Fibroblast of skin of right biceps (primary cell): ENCODE measurements at regions not wholly inside any gene's neighbourhood (a gene's known extent, or its start where the extent isn't known, plus 50 kb on each side); places are given as distances from the start of the nearest gene placed in this dataset.
"Not testable (repeated sequence)": the region's sequence is repeated elsewhere in the genome, so short reads cannot be mapped to it uniquely, and the experiment has no call there.

Experiments used
- DNase-seq: peaks from one replicate; pipeline ENCODE4 v3.0.0-alpha.2; 2013

DNA sequence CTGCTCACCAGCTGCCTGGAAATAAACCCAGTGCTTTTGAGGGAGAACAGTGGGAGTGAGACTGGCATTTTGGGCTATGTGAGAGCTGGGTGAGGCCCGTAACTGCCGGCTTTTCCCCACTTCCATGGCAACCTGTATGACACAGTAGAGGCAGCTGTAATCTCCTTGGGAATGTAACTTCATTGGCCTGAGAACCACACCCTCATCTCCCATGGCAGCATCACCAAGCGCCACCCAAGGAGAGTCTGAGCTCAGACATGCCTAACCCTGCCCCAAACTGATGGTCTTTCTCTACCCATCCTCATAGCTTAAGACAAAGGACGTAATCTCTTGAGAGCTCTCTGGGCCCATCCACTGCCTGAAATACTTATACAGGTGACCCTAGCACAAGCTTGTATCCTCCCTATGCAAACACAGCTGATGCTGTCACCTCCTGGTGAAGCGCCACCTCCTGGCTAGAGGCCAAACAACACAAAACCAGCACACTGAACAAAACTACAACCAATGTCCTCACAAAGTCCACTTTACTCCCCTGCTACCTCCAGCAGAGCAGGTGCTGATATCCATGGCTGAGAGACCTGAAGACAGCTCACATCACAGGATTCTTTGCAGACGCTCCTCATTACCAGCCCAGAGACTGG, 763.4 kb upstream of the NRXN1 start:
- DNase-seq, result no peak

DNA sequence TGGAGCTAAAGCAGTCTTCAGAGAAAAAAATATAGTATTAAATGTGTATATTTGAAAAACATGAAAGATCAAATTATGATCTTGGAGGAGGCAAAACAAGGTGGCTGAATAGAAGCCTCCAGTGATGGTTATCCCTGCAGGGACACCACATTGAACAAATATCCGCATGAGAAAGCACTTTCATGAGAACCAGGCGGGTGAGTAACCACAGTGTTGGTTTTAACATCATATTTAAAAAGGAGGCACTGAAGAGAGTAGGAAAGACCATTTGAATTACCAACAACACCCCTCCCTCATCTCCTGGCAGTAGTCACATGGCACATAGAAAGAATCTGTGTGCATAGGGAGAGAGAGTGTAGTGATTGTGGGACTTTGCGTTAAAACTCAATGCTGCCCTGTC, 759.6 kb upstream of the NRXN1 start:
- DNase-seq, result no peak

GRCh38 chr2:51790854-51791253, 758.9 kb upstream of the NRXN1 start:
- DNase-seq, result no peak

DNA sequence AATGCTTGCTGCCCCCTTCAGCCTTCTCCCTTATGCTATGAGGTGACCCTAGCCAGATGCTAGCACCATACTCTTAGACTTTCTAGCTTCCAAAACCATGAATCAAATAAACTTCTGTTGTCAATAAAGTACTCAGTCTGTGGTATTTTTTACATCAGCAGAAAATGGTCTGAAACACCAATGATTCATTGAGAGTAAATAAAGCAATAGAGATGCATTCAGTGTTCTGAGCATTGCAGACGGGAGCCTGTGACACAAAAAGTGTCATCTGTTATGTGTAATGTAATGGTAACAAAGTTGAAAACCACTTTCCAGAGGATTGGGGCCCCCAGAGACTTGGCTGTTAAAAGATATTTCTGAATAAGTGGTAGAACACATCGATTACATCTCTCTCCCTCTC, 758.0 kb upstream of the NRXN1 start:
- DNase-seq, result peak; percentile 66

- DNase-seq, result peak; percentile 66
Observed at GRCh38 chr2:51782921-51783765, 751.2 kb upstream of the NRXN1 start.

GRCh38 chr2:51781691-51782090, 749.8 kb upstream of the NRXN1 start:
- DNase-seq, result no peak

DNA sequence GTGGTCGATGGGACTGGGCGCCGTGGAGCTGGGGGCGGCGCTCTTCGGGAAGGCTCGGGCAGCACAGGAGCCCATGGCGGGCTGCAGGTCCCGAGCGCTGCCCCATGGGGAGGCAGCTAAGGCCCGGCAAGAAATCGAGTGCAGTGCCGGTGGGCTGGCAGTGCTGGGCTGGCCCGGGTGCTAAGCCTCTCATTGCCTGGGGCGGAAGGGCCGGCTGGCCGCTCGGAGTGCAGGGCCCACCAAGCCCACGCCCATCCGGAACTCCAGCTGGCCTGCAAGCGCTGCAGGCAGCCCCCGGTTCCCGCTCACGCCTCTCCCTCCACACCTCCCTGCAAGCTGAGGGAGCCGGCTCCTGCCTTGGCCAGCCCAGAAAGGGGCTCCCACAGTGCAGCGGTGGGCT, 748.4 kb upstream of the NRXN1 start:
- no peak for DNase-seq

DNA sequence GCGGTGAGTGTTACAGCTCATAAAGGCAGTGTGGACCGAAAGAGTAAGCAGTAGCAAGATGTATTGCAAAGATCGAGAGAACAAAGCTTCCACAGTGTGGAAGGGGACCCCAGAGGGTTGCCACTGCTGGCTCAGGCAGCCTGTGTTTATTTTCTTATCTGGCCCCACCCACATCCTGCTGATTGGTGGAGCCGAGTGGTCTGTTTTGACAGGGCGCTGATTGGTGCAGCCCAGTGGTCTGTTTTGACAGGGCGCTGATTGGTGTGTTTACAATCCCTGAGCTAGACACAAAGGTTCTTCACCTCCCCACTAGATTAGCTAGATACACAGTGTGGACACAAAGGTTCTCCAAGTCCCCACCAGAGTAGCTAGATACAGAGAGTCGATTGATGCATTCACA, 747.8 kb upstream of the NRXN1 start:
- not testable (repeated sequence) for DNase-seq

- no peak for DNase-seq
Observed at GRCh38 chr2:51778806-51779205, 746.9 kb upstream of the NRXN1 start.

DNA sequence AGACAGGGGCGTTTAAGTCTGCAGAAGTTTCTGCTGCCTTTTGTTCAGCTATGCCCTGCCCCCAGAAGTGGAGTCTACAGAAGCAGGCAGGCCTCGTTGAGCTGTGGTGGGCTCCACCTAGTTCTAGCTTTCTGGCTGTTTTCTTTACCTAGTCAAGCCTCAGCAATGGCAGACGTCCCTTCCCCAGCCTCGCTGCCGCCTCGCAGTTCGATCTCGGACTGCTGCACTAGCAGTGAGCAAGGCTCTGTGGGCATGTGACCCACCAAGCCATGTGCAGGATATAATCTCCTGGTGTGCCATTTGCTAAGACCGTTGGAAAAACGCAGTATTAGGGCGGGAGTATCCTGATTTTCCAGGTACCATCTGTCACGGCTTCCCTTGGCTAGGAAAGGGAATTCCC, 742.7 kb upstream of the NRXN1 start:
- DNase-seq, result not testable (repeated sequence)

GRCh38 chr2:51760441-51760840, 728.5 kb upstream of the NRXN1 start:
- no peak for DNase-seq

DNA sequence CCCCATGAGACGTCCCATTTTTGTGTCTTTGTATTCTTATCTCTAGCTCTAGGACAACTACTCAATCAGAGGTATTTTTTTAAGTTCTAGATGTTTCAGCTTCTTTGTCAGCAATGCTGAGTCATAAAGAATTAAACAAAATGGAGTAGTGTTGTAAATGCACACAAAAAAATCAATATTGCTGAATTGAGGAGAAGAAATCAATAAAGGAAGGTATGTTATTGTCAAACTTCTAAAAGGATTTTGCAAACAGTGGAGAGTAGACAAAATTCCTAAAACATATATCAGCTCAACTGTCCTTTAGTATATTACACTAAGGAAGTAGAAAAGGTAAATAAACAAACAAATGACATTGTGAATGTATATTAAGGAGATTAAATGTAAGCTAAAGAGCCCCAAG, 726.1 kb upstream of the NRXN1 start:
- no peak for DNase-seq

DNA sequence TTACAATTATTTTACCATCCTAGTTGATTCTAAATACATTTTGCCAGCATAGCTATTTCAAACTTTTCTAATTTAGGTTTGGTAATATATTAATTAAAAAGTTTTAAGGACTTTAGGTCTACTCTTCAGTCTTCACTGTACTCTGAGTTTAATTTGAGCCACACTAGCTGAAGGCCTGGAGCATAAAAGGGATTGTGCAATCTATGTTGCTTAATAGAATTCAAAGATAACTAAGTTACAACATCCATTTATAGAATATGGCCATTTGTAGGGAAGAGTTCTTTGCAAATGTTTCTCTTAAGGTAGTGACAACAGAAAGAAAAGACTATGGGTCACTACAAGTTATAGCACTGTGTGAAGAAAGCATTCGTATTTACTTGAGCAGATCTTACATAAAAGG, 702.2 kb upstream of the NRXN1 start:
- peak; percentile 19 for DNase-seq

- DNase-seq, result peak; percentile 31
Observed at GRCh38 chr2:51723691-51724090, 691.8 kb upstream of the NRXN1 start.

- DNase-seq, result peak; percentile 70
Observed at GRCh38 chr2:51722311-51722710, 690.4 kb upstream of the NRXN1 start.

DNA sequence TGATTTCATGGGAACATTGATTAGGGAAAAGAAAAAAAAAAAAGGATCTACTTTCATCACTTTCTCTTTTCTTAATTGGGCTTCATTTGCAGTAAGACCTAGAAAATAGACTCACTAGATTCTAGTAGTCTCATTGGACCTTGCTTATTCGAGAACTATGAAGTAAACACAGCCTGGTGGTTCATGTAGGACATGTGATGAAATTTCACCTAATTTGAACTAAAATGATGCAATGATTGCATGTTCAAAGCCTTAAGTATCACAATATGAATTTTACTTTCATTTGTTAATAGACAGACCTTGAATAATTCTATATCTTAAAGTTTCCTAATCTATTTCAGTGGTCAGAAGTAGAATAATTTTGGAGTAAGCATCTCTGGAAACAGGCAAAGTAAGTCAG, 688.9 kb upstream of the NRXN1 start:
- no peak for DNase-seq

DNA sequence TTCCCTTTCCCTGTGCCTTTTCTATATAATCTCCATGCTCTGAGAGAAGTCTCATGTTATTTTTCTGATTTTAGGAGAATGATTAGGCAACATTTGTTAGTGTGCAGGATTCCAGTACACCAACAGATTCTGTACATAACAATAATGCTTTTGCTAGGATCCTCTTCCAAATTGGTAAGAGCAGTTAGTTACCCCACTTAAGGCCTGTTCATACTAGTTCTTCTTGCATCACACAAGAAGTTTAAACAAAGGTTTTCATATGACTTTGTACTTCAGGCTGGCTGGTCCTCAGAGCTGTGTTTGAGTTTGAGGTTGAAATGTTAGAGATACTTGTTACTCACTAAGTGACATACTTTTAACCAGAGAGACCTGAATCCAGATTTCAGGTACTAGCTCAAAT, 686.9 kb upstream of the NRXN1 start:
- DNase-seq, result no peak

GRCh38 chr2:51717312-51717711, 685.4 kb upstream of the NRXN1 start:
- DNase-seq, result peak; percentile 88

DNA sequence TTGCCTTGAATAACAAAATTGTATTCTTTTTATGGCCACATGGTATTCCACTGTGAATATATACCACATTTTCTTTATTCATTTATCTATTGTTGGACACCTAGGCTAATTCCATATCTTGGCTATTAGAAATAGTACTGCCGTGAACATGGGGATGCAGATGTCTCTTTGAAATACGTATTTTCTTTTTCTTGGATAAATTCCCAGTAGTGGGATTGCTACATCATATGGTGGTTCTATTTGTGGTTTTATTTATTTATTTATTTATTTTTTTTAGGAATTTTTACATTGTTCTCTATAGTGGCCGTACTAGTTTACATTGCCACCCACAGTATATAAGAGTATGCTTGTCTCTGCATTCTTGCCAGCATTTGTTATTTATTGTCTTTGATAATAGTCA, 679.8 kb upstream of the NRXN1 start:
- peak; percentile 50 for DNase-seq

- DNase-seq, result peak; percentile 7
Observed at GRCh38 chr2:51710222-51710621, 678.3 kb upstream of the NRXN1 start.

DNA sequence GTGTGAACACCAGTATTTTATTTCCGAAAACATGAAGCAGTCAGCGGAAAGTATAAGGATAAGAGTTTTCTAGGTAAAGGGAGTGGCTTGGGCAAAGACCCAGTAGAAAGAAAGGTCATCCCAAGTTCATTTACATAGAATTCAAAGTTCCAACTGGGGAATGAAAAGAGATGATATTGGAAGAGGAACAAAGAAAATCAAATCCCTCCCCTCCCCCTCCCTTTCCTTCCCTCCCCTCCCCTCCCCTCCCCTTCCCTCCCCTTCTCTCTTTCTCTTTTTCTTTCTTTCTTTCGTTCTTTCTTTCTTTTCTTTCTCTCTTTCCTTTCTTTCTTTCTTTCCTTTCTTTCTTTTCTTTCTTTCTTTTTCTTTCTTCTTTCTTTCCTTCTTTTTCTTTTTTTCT, 675.7 kb upstream of the NRXN1 start:
- DNase-seq, result no peak

DNA sequence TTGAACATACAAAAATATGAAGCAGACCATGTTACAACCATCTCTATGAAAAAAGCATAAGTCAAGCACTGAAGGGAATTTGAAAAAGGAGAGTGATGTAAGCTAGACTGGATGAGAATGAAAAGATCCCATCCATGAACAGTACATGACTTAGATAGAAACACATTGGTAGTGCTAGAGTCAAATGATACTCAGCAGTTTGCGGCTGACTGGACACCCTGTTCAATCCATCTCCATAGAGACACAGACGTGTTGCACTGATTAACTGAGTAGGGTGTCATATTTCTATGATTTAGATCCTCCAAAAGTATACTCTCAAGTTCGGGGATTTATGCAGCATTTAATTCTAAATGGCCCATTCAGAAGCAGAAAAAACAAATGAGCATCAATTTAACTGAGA, 674.3 kb upstream of the NRXN1 start:
- DNase-seq, result no peak

GRCh38 chr2:51705417-51705816, 673.5 kb upstream of the NRXN1 start:
- no peak for DNase-seq

- no peak for DNase-seq
Observed at GRCh38 chr2:51698021-51698420, 666.1 kb upstream of the NRXN1 start.

GRCh38 chr2:51697095-51697494, 665.2 kb upstream of the NRXN1 start:
- DNase-seq, result no peak
